ENCODE measurements at regions not wholly inside any gene's neighbourhood (a gene's known extent, or its start where the extent isn't known, plus 50 kb on each side); places are given as distances from the start of the nearest gene placed in this dataset.

- Histone ChIP-seq H3K9me3 (ENCODE audit: insufficient read depth, low read depth, low read length) (no peaks in the 10 kb centered on the region), H3K79me2 (ENCODE audit: insufficient read depth, low read length) (no peaks in the 10 kb centered on the region), H3F3A (ENCODE audit: low read depth) (no peaks in the 10 kb centered on the region), H3K4me2 (ENCODE audit: low read depth, low read length, poor library complexity, severe bottlenecking) (no peak overlapping the region), H3K4me1 (ENCODE audit: insufficient read depth, low read length, poor library complexity, severe bottlenecking) (no peaks in the 10 kb centered on the region), H4K20me1 (ENCODE audit: insufficient read depth, low read length, poor library complexity, severe bottlenecking) (no peaks in the 10 kb centered on the region), H3K9ac (ENCODE audit: low read depth, low read length, poor library complexity, severe bottlenecking) (no peak overlapping the region), H3K4me3 (ENCODE audit: low read length, poor library complexity, severe bottlenecking) (no peak overlapping the region), H2AFZ (ENCODE audit: low read length) (no peak overlapping the region), H3K27me3 (ENCODE audit: insufficient read depth, low read length, poor library complexity, severe bottlenecking) (no peaks in the 10 kb centered on the region), H3K9me2 (replicated peaks; ENCODE audit: low read depth, low read length) (no peaks in the 10 kb centered on the region), H3K36me3 (ENCODE audit: insufficient read depth, low read length) (no peaks in the 10 kb centered on the region)
- TF ChIP-seq CTCF (conservative IDR thresholded peaks at IDR 0.05; ENCODE audit: low read length) (no peak), EZH2phosphoT487 (IDR thresholded peaks at IDR 0.05; ENCODE audit: borderline replicate concordance) (no peak)
These were observed 117.2 kb downstream of the TMEM144 start for GRCh38 chr4:158327525-158327924.

- no peaks in the 10 kb centered on the region for H3K79me2 ChIP-seq (ENCODE audit: insufficient read depth, low read length)
- no peak for TF ChIP-seq CTCF (conservative IDR thresholded peaks at IDR 0.05; ENCODE audit: low read length)
- H3K4me2 ChIP-seq (ENCODE audit: low read depth, low read length, poor library complexity, severe bottlenecking), result no peak overlapping the region
- no peaks in the 10 kb centered on the region for H3K9me3 ChIP-seq (ENCODE audit: insufficient read depth, low read depth, low read length)
- H3K4me1 ChIP-seq (ENCODE audit: insufficient read depth, low read length, poor library complexity, severe bottlenecking), result no peaks in the 10 kb centered on the region
- no peaks in the 10 kb centered on the region for H4K20me1 ChIP-seq (ENCODE audit: insufficient read depth, low read length, poor library complexity, severe bottlenecking)
- H3K9ac ChIP-seq (ENCODE audit: low read depth, low read length, poor library complexity, severe bottlenecking), result no peak overlapping the region
- no peaks in the 10 kb centered on the region for H3K36me3 ChIP-seq (ENCODE audit: insufficient read depth, low read length)
- no peaks in the 10 kb centered on the region for H3K9me2 ChIP-seq (replicated peaks; ENCODE audit: low read depth, low read length)
- no peak overlapping the region for H2AFZ ChIP-seq (ENCODE audit: low read length)
- H3K4me3 ChIP-seq (ENCODE audit: low read length, poor library complexity, severe bottlenecking), result no peak overlapping the region
- H3F3A ChIP-seq (ENCODE audit: low read depth), result no peaks in the 10 kb centered on the region
- no peaks in the 10 kb centered on the region for H3K27me3 ChIP-seq (ENCODE audit: insufficient read depth, low read length, poor library complexity, severe bottlenecking)
These were observed 121.6 kb downstream of the TMEM144 start for GRCh38 chr4:158331863-158332262.

GRCh38 chr4:158333820-158334219, 123.5 kb downstream of the TMEM144 start:
- no peaks in the 10 kb centered on the region for H3K27me3 ChIP-seq (ENCODE audit: insufficient read depth, low read length, poor library complexity, severe bottlenecking)
- H2AFZ ChIP-seq (ENCODE audit: low read length), result no peak overlapping the region

More at GRCh38 chr4:158333820-158334219, 123.5 kb downstream of the TMEM144 start:
- no peaks in the 10 kb centered on the region for H3K79me2 ChIP-seq (ENCODE audit: insufficient read depth, low read length)
- no peak for TF ChIP-seq EZH2phosphoT487 (IDR thresholded peaks at IDR 0.05; ENCODE audit: borderline replicate concordance)
- TF ChIP-seq CTCF (conservative IDR thresholded peaks at IDR 0.05; ENCODE audit: low read length), result no peak
- H3K4me3 ChIP-seq (ENCODE audit: low read length, poor library complexity, severe bottlenecking), result no peak overlapping the region
- H3K4me1 ChIP-seq (ENCODE audit: insufficient read depth, low read length, poor library complexity, severe bottlenecking), result no peaks in the 10 kb centered on the region
- H3K9ac ChIP-seq (ENCODE audit: low read depth, low read length, poor library complexity, severe bottlenecking), result no peak overlapping the region
- H4K20me1 ChIP-seq (ENCODE audit: insufficient read depth, low read length, poor library complexity, severe bottlenecking), result no peaks in the 10 kb centered on the region
- no peaks in the 10 kb centered on the region for H3K9me3 ChIP-seq (ENCODE audit: insufficient read depth, low read depth, low read length)
- H3F3A ChIP-seq (ENCODE audit: low read depth), result no peaks in the 10 kb centered on the region
- no peaks in the 10 kb centered on the region for H3K36me3 ChIP-seq (ENCODE audit: insufficient read depth, low read length)
- no peaks in the 10 kb centered on the region for H3K9me2 ChIP-seq (replicated peaks; ENCODE audit: low read depth, low read length)
- no peak overlapping the region for H3K4me2 ChIP-seq (ENCODE audit: low read depth, low read length, poor library complexity, severe bottlenecking)

Data from Loucy (cell line).